HG03565 (cell line): ENCODE measurements at regions not wholly inside any gene's neighbourhood (a gene's known extent, or its start where the extent isn't known, plus 50 kb on each side); places are given as distances from the start of the nearest gene placed in this dataset.

Experiments
- ATAC-seq: cut with Tn5 transposase; IDR thresholded peaks from one replicate; pipeline ENCODE4 v1.9.1; 2021; ENCODE audit warnings: mild to moderate bottlenecking, moderate library complexity; ENCODE audit not compliant: unreplicated experiment

DNA sequence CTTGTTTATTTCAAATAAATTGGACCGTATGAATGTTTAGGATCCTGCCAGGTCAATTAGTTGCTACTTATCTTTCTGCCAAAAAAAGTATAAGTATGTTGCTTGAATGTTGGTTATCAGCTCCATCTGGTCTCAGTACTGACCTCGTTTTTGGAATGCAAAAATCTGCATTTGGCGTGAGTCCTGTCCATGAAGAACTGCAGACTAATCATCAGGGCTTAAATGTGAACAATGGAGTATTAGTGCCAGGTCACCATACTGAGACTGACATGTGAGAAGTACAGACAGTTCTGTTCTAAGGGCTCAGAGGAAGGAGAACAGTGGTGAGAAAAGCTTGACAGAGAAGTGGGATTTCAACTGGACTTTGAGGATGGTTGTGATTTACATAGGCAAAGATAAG, 393.1 kb upstream of the SLC14A2 start:
- no peak for ATAC-seq

DNA sequence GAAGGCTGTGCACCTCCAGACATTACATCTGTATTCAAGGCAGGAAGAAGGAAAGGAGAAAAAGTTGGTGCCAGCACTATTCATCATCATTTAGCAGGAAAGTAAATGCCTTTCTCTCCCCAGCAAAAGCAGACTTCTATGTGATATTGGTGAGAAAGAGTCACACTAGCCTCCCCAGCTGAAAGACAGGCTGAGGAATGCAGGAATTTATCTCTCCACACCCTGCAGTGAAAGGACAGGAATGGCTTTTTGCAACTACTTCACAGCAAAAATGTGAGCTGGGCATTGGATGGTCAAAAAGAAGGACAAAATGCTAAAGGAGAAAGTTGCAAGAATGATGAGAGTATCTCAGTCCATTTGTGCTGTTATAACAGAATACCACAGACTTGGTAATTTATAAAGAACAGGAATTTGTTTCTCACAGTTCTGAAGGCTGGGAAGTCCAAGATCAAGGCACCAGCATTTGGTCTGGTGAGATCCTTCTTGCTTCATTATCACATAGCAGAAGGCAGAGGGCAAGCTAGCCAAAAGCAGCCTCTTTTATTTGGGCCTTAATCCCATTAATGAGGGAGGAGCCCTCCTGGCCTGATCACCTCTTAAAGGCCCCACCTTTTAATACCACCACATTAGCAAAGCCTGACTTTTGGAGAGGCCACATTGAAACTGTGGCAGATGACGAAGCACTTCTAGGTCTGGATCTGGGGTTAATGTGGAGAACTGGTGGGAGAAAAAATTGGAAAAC, 388.1 kb upstream of the SLC14A2 start:
- ATAC-seq, result no peak

DNA sequence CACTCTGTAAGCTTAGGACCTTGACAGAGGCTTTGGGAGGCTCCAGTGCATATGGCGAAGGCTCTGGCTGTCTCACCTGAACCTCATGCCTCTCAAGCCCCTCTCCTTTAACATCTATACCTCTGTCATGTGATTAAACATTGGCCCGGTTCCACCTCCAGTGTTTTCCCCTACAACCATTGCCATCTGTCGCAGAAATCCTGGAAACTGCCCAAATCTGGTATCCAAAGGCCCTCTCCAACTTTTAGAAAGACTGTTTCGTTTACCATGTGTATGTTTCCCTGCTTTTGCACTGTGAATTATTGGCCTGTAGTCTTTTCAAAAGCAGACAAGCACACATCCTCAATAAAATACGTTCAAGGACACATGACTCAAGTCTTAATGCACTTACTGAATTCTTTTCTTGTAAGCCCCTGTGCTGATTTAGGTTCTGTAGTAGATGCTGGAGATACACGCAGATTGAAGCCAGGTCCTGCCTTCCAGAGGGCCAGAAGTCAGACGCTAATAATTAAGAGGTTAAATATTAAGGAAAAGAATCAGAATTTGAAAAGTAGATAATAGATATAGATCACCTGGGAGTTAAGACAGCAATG, 386.4 kb upstream of the SLC14A2 start:
- no peak for ATAC-seq

DNA sequence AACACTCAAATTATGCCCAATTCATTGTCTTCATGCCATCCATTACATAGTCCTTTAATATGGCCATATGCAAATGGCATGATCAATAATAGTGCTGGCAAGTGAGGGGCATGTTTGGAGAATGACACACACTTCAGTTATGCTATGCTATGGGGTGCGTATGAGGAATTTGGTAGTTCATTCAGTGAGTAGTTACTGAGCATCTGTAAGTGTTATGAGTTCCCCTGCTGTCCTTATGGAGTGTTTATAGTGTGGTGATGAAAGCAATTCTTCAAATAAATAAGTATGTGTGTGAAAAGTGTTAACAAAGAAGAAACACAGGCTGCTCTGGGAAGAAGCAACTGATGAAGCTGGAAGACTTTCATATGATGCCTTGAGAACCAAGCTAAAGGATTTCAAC, 383.7 kb upstream of the SLC14A2 start:
- no peak for ATAC-seq

DNA sequence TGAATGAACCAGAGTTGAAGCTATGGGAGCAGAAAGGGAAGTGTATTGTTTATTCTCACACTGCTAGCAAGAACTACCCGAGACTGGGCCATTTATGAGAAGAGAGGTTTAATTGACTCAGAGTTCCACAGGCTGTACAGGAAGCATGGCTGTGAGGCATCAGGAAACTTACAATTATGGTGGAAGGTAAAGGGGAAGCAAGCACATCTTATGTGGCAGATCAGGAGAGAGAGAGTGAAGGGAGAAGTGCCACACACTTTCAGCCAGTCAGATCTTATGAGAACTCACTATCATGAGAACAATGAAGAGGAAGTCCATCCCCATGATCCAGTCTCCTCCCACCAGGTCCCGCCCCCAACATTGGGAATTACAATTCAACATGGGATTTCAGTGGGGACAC, 383.2 kb upstream of the SLC14A2 start:
- no peak for ATAC-seq

DNA sequence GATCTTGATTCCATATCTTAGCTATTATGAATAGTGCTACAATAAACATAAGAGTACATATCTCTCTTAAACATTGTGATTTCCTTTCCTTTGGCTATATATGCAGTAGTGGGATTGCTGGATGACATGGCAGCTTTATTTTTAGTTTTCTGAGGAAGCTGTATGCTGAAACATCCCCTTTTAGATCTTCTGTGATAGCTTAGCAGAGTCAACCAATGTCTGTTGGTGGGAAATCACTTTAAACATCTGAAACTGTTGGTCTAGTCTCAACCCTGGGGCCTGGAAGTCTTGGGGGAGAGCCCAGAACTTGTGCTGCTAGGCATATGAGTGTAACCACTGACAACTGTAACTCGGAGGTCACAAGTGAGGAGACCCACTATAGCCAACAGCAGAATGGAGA, 378.6 kb upstream of the SLC14A2 start:
- ATAC-seq, result no peak

DNA sequence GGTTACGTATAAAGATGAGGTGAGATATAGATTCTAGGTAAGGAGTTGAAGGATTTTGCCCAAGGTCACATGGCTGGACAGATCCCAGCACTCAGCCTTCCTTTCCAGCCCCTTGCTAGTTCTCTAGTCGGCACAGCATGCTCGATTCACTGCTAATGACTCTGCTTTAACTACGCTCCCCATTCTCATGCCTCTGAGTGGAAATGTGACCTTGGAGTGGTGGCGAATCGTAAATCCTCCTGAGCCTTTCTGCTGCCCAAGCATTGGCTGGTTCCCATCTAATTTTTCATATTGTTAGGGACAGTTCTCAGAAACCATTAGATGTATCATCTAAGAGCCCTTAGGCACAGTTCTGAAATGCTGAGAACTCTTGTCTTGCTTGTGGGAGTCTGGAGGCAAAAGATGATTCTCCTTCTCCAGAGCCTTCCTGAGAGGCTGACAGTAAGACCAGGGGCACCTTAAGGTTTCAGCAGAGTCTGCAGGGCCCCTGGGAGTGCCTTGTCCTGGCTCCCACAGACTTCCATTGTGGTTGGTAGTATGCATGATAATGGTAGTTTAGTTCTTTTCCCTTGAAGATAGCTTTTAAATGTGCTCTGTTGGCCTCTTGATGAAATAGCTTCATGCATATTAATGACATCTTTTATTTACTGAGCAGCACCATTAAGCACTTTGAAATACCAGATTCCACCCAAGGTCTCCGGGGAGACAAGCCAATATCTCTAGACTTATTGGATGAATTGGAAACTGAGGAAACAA, 377.8 kb upstream of the SLC14A2 start:
- no peak for ATAC-seq

DNA sequence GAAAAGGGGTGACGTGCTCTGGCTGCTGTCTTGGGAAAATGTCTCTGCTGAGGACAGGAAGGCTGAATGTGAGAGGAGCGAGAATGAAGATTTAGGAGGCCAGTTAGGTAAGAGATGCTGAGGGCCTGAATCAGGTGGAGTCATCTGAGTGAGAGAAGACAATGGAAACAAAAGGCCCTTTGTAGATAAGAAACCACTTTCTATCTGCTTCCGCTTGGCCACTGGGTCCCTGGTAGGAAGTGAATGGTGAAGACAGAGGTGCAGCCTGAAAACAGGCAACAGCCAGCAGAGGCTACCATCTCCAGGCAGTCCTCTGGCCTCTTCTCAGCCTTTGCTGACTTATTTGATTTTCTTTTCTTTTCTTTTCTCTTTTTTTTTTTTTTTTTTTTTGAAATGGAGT, 374.0 kb upstream of the SLC14A2 start:
- ATAC-seq, result no peak

DNA sequence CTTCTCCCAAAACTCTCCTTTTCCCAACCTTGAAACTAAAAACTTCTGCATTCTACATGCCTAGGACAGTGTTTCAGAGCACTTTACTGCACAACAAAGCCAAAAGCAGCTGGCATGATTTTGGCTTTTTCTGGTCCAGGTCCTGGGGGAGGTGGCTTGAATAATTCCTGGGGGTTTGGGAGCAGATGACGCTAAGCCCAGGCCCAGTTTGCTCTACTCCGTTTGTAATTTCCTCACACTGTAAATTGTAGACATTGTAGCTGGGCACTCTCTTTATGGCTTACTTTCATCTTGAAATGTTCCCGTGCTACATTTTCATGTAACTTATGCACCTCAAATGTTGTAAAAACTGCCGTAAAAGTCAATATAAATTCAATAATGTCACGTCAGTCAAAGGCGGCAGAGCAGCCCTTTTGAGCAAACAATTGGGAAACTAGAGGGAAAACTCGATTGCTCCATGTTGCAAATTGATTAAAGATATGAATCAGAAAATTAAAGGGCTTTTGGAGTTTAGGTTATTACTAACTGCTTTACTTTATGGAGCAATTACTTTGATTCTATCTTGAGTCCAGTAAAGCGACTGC, 373.2 kb upstream of the SLC14A2 start:
- ATAC-seq, result no peak

DNA sequence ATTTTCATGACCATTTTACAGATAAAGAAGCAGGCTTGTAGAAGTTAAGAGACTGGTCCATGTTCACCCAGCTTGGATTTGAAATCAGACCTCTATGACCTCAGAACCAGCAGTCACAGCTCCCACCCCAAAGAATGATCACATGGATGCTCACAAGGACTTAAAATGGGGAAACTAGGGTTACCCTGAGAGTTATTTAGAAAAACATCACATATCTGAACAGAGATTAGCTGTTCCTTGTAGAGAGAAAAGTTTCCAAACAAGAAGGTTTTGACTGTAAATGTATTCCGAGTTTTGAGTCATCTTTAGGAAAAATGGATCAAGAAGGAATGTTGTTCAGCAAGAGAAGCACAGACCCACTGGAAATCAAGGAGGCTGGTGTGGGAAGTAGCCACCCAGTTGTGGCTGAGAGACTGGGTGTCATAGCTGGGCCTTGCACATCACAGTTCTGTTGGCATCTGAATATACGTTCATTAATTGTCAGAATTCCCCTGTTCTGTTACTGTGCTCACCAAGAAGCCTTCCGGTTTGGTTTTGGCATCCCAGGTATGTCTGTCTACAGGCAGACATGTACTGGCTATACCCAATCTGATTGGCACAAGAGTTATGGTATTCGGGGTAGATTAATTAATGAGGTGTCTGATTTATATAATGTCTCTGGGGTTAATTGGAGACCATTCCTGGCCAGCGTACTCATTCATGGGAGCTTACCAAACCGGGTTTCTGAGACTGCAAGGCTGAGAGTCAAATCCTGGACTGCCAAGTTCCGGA, 371.8 kb upstream of the SLC14A2 start:
- no peak for ATAC-seq

DNA sequence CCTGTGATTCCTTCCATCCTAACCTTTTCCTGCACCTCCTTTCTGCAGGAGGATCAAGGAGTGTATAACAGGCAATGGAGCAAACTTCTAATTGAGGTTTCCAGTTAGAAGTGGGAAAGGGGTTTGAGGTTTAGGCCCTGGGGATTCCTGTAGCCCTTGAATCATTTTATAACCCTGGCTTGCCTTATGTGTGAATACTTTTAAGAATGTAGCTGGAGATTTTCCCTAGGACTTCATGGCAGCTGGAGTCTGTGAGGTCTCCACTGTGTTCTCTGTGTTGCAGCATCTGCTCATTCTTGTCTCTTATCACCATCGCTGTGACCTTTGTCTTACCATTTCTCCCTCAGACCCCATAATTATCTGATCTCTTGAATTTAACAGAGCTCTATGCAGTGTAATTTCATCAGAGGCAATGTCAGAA, 370.2 kb upstream of the SLC14A2 start:
- no peak for ATAC-seq

DNA sequence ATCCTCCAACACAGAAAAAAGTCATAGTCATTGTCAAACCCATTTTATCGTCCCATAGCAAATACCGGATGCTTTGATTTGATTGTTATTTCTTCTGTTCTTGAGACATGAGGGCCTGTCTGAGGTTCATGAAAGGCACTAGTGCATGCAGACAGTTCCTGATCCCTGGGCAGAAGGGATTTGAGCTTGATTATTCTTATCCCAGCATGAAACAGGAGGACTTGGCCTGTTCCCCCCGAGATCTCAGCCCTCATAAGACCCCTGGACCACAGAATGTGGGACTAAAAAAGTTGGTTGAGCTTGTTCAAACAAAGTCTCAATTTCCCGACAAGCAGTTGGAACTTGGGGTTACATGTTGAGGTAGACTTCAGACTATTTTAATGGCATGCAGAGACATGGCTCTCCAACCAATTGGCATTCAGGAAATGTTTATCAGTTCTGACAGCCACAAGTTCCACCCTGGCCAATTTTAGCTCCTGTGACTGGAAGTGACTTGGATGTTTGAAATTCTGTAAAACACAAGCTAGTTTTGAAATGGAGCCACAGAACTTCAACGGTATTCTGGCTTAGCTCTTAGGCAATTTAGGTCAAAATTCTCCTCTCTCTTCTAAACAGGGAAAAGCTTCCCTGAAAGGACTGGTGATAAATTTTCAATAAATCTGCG, 366.9 kb upstream of the SLC14A2 start:
- no peak for ATAC-seq

DNA sequence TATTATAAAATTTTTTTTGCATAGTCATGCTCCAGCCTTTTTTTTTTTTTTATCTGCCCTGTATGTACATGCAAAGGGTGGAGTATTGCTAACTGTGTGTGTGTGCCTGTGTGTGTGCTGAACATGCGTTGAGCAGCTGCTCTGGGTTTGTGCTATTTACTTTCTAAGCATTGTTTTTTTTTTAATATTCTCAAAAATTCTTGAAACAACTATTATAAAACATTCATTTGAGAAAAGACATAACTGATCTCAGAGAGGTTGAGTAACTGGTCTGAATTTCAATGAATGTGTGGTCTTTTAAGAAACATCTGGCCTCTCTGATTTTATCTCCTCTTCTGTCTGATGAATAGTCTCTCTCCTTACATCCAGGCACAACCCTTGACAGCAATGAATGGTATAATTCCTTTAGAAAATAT, 366.0 kb upstream of the SLC14A2 start:
- ATAC-seq, result no peak

DNA sequence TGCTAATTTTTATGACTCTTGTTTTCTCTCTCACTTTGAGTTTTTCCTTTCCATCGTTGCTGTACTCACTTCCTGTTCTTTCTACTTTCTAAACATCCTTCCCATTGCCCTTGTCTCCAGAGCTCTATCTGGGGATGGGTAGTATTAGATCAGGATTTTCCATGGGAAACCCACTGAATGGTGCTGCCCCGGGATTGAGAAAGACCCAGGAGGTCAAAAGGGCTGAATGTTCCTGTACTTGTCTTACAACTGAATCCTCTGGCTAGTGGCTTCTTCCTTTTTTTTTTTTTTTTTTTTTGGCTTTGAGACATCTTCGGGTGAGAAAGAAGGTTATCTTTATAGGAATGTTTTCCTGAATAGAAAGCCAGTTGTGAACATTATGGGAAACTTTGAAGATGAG, 364.8 kb upstream of the SLC14A2 start:
- no peak for ATAC-seq

DNA sequence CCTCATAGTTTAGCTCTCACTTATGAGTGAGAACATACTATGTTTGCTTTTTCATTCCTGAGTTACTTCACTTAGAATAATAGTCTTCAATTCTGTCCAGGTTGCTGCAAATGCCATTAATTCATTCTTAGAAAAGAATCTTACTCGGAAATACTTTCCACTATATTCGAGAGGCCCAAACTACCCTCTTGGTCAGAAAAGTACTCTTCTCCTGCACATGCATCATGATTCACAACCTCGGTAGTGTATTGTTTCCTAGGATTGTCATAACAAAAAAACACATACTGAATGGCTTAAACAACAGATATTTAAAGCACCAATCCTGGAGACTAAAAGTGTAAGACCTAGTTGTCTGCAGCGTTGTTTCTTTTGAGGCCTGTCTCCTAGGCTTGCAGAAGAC, 364.0 kb upstream of the SLC14A2 start:
- ATAC-seq, result no peak

DNA sequence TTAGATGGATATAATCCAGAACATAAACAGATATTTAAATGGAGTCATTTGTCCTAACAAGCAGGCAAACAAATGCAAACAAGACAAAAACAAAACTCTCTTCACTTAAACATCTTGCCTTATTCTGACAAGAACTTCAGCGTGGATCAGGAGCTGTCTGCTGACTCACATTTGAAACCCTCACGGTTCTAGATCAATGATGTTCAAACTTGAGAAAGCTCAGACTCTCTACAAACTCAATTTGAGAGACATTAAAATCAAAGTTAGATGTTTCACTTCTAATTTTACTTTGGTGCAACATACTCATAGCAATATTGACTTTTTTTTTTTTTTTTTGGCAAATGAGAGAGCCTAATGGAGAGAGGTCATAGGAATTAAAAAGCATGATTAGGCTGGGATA, 362.8 kb upstream of the SLC14A2 start:
- no peak for ATAC-seq

DNA sequence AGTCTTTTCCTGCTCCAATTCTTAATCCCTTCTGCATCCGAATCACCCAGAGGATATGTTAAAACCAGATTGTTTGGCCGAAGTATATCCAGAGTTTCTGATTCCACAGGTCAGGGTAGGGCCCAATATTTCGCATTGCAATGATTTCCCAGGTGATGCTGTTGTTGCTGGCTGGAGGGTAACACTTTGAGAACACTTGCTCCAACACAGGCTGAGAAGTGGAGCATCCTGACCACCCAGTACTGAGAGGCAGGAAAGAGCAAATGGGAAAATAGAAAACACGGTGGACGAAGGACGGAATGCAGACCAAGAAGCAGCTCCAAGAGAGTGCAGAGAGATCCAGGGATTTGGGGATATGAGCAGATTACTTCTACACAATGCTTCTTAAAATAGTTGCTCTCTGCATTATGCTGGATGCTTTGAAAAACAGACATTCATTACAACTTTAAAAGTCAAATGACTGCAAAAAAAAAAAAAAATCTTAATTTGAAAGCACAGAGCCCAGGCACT, 362.2 kb upstream of the SLC14A2 start:
- ATAC-seq, result no peak

DNA sequence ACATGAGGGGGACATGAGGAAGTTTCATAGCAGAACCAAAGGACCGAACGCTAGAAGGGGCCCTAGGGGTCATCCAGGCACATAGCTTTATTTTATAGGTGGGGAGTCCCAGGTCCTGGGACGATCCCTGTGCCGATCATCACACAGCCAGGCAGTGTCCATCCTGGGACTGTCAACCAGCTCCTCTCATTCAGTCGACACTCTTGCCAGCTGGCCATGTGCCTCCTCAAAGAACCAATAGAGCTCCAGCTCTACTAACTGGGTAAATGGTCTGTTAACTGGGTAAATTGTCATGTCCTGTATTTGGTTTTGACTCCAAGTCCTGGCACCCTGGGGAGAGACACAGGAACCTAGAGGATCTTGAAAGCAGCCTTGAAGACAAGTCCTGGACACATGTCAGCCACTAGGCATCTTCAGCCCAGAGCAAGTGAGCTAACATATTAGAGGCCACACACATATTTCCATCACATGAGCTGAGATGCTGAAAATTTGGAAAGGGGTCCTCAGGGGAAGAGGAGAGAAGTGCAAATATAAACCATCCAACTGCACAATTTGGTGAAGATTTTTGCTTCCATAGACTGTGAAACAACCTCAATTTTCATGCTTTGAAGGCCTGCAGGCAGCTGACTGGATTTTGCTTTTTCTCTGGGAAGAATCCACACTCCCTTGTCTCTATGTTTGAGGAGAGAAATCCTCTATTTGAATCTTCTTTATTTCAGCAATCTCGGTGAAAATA, 361.1 kb upstream of the SLC14A2 start:
- ATAC-seq, result no peak

DNA sequence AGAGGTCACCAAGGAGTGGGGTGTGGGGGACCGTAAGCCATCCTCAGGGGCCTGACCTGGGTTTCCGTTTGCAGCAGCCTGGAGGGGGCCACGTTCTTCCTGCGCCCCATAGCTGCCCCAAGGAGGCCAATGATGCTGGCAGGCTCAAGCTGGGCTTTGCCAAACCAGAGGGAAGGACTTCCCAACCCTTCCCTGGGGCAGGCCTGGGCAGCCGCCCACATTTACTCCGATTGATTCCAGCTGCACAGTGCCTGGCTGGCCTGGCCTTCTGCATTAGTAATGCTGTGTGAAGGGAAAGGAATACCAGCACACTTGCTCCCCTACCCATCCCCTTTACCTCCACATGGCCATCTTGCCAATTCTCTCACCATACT, 360.6 kb upstream of the SLC14A2 start:
- ATAC-seq, result no peak
